ENCODE measurements at regions not wholly inside any gene's neighbourhood (a gene's known extent, or its start where the extent isn't known, plus 50 kb on each side); places are given as distances from the start of the nearest gene placed in this dataset.

DNA sequence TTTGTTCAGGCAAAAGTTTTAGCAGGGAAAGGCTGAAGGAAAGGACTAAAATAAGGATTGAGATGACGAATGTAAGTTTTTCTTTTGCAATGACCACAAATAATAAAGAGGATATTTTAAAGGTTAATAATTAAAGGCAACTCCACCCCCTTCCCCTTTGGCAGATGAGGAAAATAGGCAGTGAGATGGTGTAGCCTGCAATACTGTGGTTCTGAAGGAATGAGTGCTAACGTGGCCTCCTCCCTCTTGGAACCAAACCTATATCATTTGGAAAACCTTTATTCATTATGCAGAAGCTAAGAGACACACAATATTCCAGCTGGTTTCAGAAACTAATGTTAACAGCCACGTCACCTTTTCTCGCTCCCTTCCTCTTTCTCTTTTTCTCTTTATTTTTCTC lies 70.9 kb upstream of the COL1A2 start:
- Mint-ChIP-seq H3K4me1 (no peaks in the 10 kb centered on the region), H3K9me3 (peaks cover 17% of the 10 kb centered on the region), H3K4me3 (no peak overlapping the region), H3K27me3 (ENCODE audit: low read depth) (no peaks in the 10 kb centered on the region), H3K36me3 (ENCODE audit: low read depth) (peaks cover 15% of the 10 kb centered on the region), H3K27ac (ENCODE audit: unreplicated experiment) (no peak overlapping the region)
- TF ChIP-seq, protein P1, sequence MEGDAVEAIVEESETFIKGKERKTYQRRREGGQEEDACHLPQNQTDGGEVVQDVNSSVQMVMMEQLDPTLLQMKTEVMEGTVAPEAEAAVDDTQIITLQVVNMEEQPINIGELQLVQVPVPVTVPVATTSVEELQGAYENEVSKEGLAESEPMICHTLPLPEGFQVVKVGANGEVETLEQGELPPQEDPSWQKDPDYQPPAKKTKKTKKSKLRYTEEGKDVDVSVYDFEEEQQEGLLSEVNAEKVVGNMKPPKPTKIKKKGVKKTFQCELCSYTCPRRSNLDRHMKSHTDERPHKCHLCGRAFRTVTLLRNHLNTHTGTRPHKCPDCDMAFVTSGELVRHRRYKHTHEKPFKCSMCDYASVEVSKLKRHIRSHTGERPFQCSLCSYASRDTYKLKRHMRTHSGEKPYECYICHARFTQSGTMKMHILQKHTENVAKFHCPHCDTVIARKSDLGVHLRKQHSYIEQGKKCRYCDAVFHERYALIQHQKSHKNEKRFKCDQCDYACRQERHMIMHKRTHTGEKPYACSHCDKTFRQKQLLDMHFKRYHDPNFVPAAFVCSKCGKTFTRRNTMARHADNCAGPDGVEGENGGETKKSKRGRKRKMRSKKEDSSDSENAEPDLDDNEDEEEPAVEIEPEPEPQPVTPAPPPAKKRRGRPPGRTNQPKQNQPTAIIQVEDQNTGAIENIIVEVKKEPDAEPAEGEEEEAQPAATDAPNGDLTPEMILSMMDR (conservative IDR thresholded peaks at IDR 0.05): no peak
- no peak for DNase-seq (ENCODE audit: low read depth, low spot score)

DNA sequence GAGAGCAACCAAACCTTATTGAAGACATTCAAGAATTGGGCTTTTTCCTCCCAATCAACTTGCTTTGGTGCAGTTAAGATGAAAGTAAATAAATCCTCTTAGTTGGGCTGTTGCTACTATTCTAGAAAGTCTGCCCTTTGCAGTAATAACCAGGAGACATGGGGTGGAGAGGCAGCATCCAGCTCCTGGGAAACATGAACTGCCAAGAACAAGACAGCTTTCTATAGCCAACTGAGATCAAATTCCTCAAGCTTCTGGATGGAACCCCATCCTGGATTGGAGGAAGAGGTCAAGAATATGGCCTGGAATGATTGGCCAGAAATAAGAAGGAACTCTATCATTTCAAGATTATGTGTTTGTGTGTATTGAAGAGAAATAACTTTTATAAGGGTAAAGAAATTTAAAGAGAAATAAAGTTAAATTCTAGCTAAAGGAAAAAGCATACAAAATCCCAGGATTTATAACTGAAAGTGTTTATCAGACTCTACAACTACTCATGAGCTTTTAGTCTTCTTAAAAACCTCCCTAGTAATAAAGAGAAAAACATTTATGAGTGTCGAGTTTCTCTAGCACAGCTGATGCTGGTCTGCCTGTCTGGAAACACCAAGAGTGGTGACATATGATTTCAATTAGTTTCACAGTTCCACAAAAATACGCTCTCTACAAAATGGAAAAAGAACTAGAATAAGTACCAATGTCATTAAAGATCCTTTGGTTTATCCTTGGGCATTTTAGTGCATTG lies 70.1 kb upstream of the COL1A2 start:
- no peak overlapping the region for H3K27ac Mint-ChIP-seq (ENCODE audit: unreplicated experiment)
- H3K4me1 Mint-ChIP-seq: no peaks in the 10 kb centered on the region
- peaks cover 13% of the 10 kb centered on the region for H3K9me3 Mint-ChIP-seq
- no peak overlapping the region for H3K4me3 Mint-ChIP-seq
- no peak for DNase-seq (ENCODE audit: low read depth, low spot score)
- TF ChIP-seq, protein P1 (conservative IDR thresholded peaks at IDR 0.05): no peak
- peaks cover 13% of the 10 kb centered on the region for H3K36me3 Mint-ChIP-seq (ENCODE audit: low read depth)
- H3K27me3 Mint-ChIP-seq (ENCODE audit: low read depth): no peaks in the 10 kb centered on the region

DNA sequence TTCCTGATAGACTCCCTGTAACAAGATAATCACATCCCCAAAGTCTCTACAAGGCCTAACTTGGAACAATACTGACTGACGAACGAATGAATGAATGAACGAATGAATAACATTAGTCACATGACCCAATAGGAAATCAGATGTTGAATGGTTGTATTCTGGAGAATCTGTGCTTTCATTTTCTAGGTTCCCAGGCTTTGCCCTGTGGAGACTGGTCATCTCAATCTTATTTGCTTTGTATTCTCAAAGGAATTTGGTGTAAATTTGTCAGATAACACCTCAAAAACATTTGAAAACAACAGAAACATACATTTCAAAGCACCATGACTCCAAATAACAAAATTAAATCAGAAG lies 69.6 kb upstream of the COL1A2 start:
- no peak for DNase-seq (ENCODE audit: low read depth, low spot score)
- TF ChIP-seq, protein P1 (conservative IDR thresholded peaks at IDR 0.05): no peak
- Mint-ChIP-seq H3K27ac (ENCODE audit: unreplicated experiment) (no peak overlapping the region), H3K27me3 (ENCODE audit: low read depth) (no peaks in the 10 kb centered on the region), H3K9me3 (peaks cover 11% of the 10 kb centered on the region), H3K4me3 (no peak overlapping the region), H3K36me3 (ENCODE audit: low read depth) (peaks cover 13% of the 10 kb centered on the region), H3K4me1 (no peaks in the 10 kb centered on the region)

DNA sequence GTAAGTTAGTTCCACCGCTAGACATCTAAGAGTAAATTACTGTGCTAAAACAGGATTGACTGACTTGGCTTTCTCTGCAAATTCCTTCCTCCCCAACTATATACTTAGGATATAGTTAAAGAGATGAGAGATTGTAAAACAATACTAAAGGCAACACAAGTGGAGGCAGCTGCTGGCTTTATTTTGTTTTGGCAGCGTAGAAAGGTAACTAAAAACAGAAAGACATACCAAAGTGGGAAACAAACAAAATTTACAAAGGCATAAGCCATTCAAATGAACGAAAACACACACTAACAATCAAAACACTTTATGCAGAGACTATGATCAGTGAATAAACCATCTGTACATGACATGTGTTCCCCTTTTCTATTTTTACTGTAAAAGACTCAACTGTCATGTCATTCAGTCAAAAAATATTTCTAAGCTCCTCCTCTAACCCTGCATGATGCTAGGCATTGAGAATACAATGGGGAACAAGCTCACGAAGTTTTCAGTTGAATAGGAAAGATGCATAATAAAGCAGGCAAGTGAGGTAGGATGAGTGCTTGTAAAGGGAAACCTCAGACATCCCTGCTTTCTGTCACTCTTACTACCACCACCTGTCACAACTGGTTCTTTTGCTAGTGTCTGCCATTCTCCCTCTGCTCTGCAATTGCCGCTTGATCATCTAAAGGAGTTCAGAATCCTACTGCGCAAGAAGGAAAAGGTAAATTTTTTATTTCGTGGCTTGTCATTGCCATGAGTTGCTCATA lies 64.2 kb upstream of the COL1A2 start:
- Mint-ChIP-seq H3K9me3 (peaks cover 7% of the 10 kb centered on the region), H3K4me3 (no peak overlapping the region), H3K27ac (ENCODE audit: unreplicated experiment) (no peak overlapping the region), H3K36me3 (ENCODE audit: low read depth) (no peaks in the 10 kb centered on the region), H3K27me3 (ENCODE audit: low read depth) (no peaks in the 10 kb centered on the region), H3K4me1 (peaks cover 4% of the 10 kb centered on the region)
- no peak for DNase-seq (ENCODE audit: low read depth, low spot score)
- TF ChIP-seq, protein P1 (conservative IDR thresholded peaks at IDR 0.05): no peak

DNA sequence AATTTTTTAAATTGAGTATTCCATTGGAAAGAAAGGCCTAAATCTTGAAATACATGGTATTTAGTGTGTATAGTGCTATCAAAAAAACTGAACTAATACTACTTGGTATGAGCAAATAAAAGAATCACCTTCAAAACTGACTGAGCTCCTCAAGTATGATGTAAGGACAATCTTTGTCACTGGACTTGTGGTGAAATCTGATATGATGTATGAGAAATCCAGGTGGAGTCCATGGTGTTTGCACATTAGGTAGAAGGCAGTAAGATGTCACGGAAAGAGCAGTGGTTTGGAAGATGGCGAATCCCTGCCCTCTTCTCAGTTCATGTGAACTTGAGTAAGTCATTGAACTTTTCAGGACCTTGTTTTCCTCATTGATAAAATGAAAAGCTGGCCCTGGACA lies 62.1 kb upstream of the COL1A2 start:
- H3K9me3 Mint-ChIP-seq: peaks cover 3% of the 10 kb centered on the region
- H3K4me1 Mint-ChIP-seq: peaks cover 4% of the 10 kb centered on the region
- no peaks in the 10 kb centered on the region for H3K27me3 Mint-ChIP-seq (ENCODE audit: low read depth)
- H3K4me3 Mint-ChIP-seq: no peak overlapping the region
- no peaks in the 10 kb centered on the region for H3K36me3 Mint-ChIP-seq (ENCODE audit: low read depth)
- TF ChIP-seq, protein P1 (conservative IDR thresholded peaks at IDR 0.05): no peak
- no peak for DNase-seq (ENCODE audit: low read depth, low spot score)
- no peak overlapping the region for H3K27ac Mint-ChIP-seq (ENCODE audit: unreplicated experiment)
